ENCODE measurements at regions not wholly inside any gene's neighbourhood (a gene's known extent, or its start where the extent isn't known, plus 50 kb on each side); places are given as distances from the start of the nearest gene placed in this dataset.

- no peak for TF ChIP-seq POLR2AphosphoS5 (IDR thresholded peaks at IDR 0.05)
- no peak for TF ChIP-seq EP300 (IDR thresholded peaks at IDR 0.05)
- no peak for TF ChIP-seq CTCF (IDR thresholded peaks at IDR 0.05)
Measured at GRCh38 chr13:84032116-84032515, 149.8 kb upstream of the SLITRK1 start.
